HepG2 (cell line): ENCODE measurements at regions not wholly inside any gene's neighbourhood (a gene's known extent, or its start where the extent isn't known, plus 50 kb on each side); places are given as distances from the start of the nearest gene placed in this dataset.

Source experiments
- ATAC-seq: fragments of 200-7000 bp; cut with Tn5 transposase; 3 replicates; pipeline ENCODE4 v1.9.1; 2020; ENCODE audit warnings: mild to moderate bottlenecking, moderate library complexity
- BruUV-seq: library from RNA; stranded (reverse); fragments of 400-500 nt; replicated peaks from 2 replicates; lab custom pipeline; 2021; lab: Mats Ljungman, UMichigan
- CTCF ChIA-PET: fragments of 300-600 bp; formaldehyde crosslinking; extraction: SDS; loops from one replicate; lab custom pipeline; 2021; ENCODE audit warnings: low total read pairs, inconsistent platforms, low intra/inter-chr PET ratio; lab: Yijun Ruan, JAX
- POLR2A ChIA-PET: fragments of 350-600 bp; sonication (Branson Sonifier 250); formaldehyde crosslinking; loops from one replicate; lab custom pipeline; 2020; ENCODE audit warnings: antibody characterized with exemption, inconsistent platforms; lab: Yijun Ruan, JAX
- DNase-seq: peaks from one replicate; pipeline ENCODE4 v3.0.0-alpha.2; 2015; ENCODE audit warnings: low spot score
- FAIRE-seq: peaks from 3 replicates; lab custom pipeline; 2011; peaks lifted over from hg19 to GRCh38; lab: Jason Lieb, UNC
- H2AFZ ChIP-seq: one replicate; pipeline ENCODE4 v1.6.1; 2011; ENCODE audit warnings: low read length, inconsistent platforms
- H3K27ac ChIP-seq: fragments of 300-600 bp; 3 replicates; pipeline ENCODE4 v1.8.0; 2011; ENCODE audit warnings: mixed run types, mild to moderate bottlenecking, mixed read lengths, low read length, inconsistent platforms; ENCODE audit not compliant: insufficient read depth; ENCODE audit errors: extremely low read length
- H3K27me3 ChIP-seq, 2 experiments: fragments of 200-600 bp in 1 of 2; 2 replicates in 1 of 2; 3 replicates in 1 of 2; pipeline versions ENCODE4 v1.6.0 to v1.8.0; 2011; ENCODE audit warnings: low read length in 2 of 2, mild to moderate bottlenecking in 2 of 2, moderate library complexity in 2 of 2, inconsistent platforms in 1 of 2; ENCODE audit not compliant: insufficient read depth in 2 of 2, control insufficient read depth in 1 of 2
- H3K36me3 ChIP-seq, 2 experiments: fragments of 200-600 bp in 1 of 2; replicated peaks in 1 of 2; 2 replicates in 1 of 2; 3 replicates in 1 of 2; pipeline versions ENCODE4 v1.5.1 to v1.8.0; 2011; ENCODE audit warnings: low read length in 2 of 2, inconsistent platforms in 1 of 2; ENCODE audit not compliant: insufficient read depth in 2 of 2, control insufficient read depth in 1 of 2
- H3K4me1 ChIP-seq: 2 replicates; pipeline ENCODE4 v1.5.1; 2012; ENCODE audit warnings: low read length, inconsistent platforms; ENCODE audit not compliant: insufficient read depth
- H3K4me2 ChIP-seq: 2 replicates; pipeline ENCODE4 v1.6.0; 2011; ENCODE audit warnings: low read depth, low read length, inconsistent platforms
- H3K4me3 ChIP-seq, 3 experiments: fragments of 200-600 bp in 1 of 3; sonication (generic), shearing (Covaris generic) in 1 of 3; replicated peaks in 1 of 3; 2 replicates each; pipeline ENCODE4 v1.5.1; 2011 to 2016; ENCODE audit warnings: low read length in 3 of 3, inconsistent platforms in 2 of 3, low read depth in 2 of 3, mild to moderate bottlenecking in 2 of 3, control low read depth in 1 of 3, mixed read lengths in 1 of 3; ENCODE audit not compliant: insufficient read depth in 1 of 3
- H3K79me2 ChIP-seq: one replicate; pipeline ENCODE4 v1.6.1; 2011; ENCODE audit warnings: low read length, inconsistent platforms; ENCODE audit not compliant: insufficient read depth
- H3K9ac ChIP-seq: 2 replicates; pipeline ENCODE4 v1.6.0; 2011; ENCODE audit warnings: mild to moderate bottlenecking, low read depth, low read length, inconsistent platforms; ENCODE audit not compliant: insufficient read depth
- H3K9me3 ChIP-seq: 2 replicates; pipeline ENCODE4 v1.5.1; 2012; ENCODE audit warnings: mild to moderate bottlenecking, low read length
- H4K20me1 ChIP-seq: 2 replicates; pipeline ENCODE4 v1.6.0; 2011; ENCODE audit warnings: inconsistent platforms, mild to moderate bottlenecking, low read length, moderate library complexity; ENCODE audit not compliant: insufficient read depth
- EED ChIP-seq: sonication (generic); formaldehyde crosslinking; IDR thresholded peaks from 2 replicates; pipeline ENCODE4 v1.5.0; 2020; ENCODE audit warnings: mild to moderate bottlenecking, missing genetic modification reagents
- FOXP4 ChIP-seq: sonication (generic); formaldehyde crosslinking; IDR thresholded peaks from 2 replicates; pipeline ENCODE4 v1.4.0; 2020; ENCODE audit warnings: missing genetic modification reagents
- GLI4 ChIP-seq: sonication (generic); formaldehyde crosslinking; IDR thresholded peaks from 2 replicates; pipeline ENCODE4 v1.5.1; 2020; ENCODE audit warnings: missing genetic modification reagents, mild to moderate bottlenecking, moderate library complexity, borderline replicate concordance
- KDM4B ChIP-seq: sonication (generic); formaldehyde crosslinking; IDR thresholded peaks from 2 replicates; pipeline ENCODE4 v1.4.0; 2020; ENCODE audit warnings: missing genetic modification reagents
- PREB ChIP-seq: sonication (generic); formaldehyde crosslinking; IDR thresholded peaks from 2 replicates; pipeline ENCODE4 v1.4.0; 2020; ENCODE audit warnings: missing genetic modification reagents
- SIX1 ChIP-seq: sonication (generic); formaldehyde crosslinking; IDR thresholded peaks from 2 replicates; pipeline ENCODE4 v1.4.0; 2020; ENCODE audit warnings: missing genetic modification reagents, borderline replicate concordance
- SRSF1 ChIP-seq: fragments of 200-400 bp; formaldehyde crosslinking; optimal IDR thresholded peaks from 2 replicates; pipeline ENCODE3; 2017; ENCODE audit warnings: mild to moderate bottlenecking, low read depth, low read length, moderate library complexity
- TFDP2 ChIP-seq: sonication (generic); formaldehyde crosslinking; IDR thresholded peaks from 2 replicates; pipeline ENCODE4 v1.4.0; 2020; ENCODE audit warnings: missing genetic modification reagents
- ZBTB44 ChIP-seq: sonication (generic); formaldehyde crosslinking; IDR thresholded peaks from 2 replicates; pipeline ENCODE4 v1.4.0; 2020; ENCODE audit warnings: missing genetic modification reagents
- ZFP82 ChIP-seq: sonication (generic); formaldehyde crosslinking; IDR thresholded peaks from 2 replicates; pipeline ENCODE4 v1.5.1; 2020; ENCODE audit warnings: mild to moderate bottlenecking, missing genetic modification reagents, borderline replicate concordance
- ZNF251 ChIP-seq: sonication (generic); formaldehyde crosslinking; IDR thresholded peaks from 2 replicates; pipeline ENCODE4 v1.9.0; 2021; ENCODE audit warnings: mild to moderate bottlenecking, missing genetic modification reagents
- ZNF282 ChIP-seq: fragments of 450-650 bp; IDR thresholded peaks from 2 replicates; pipeline ENCODE4 v1.6.1; 2018; ENCODE audit not compliant: partially characterized antibody
- ZNF414 ChIP-seq: sonication (generic); formaldehyde crosslinking; IDR thresholded peaks from 2 replicates; pipeline ENCODE4 v1.5.0; 2020; ENCODE audit warnings: missing genetic modification reagents
- ZNF784 ChIP-seq: sonication (generic); formaldehyde crosslinking; IDR thresholded peaks from 2 replicates; pipeline ENCODE4 v1.5.1; 2020; ENCODE audit warnings: missing genetic modification reagents, mild to moderate bottlenecking, borderline replicate concordance
- ZZZ3 ChIP-seq: sonication (generic); formaldehyde crosslinking; IDR thresholded peaks from 2 replicates; pipeline ENCODE4 v1.4.0; 2020; ENCODE audit warnings: missing genetic modification reagents, mild to moderate bottlenecking, borderline replicate concordance
- WGBS: methylation state at CpG from one replicate; pipeline ENCODE4 v1.1.6; 2017; ENCODE audit warnings: low lambda C conversion rate; 5-methylcytosine and 5-hydroxymethylcytosine counted together
- in situ Hi-C: cut with HindIII; loops from 2 replicates; pipeline ENCODE4 v1.10.0; 2017; ENCODE audit warnings: low pct_unique_long_range_greater_than_20kb; ENCODE audit not compliant: extremely low pct_ligation_motif_present
- intact Hi-C: fragments of 100-400 bp; cut with micrococcal nuclease; formaldehyde crosslinking; loops from one replicate; pipeline ENCODE4 v1.10.0; 2022; ENCODE audit not compliant: unreplicated experiment

- TF ChIP-seq ZNF414 (CRISPR knock-in tag) (no peak), SRSF1 (no peak), EED (CRISPR knock-in tag) (no peak)
Measured at GRCh38 chr5:98639274-98639673, 134.2 kb upstream of the RGMB start (continued).

GRCh38 chr5:98641671-98642070 lies 131.8 kb upstream of the RGMB start:
- Histone ChIP-seq H3K9me3 (no peaks in the 10 kb centered on the region), H3K79me2 (no peaks in the 10 kb centered on the region), H3K4me3 (no peak overlapping the region), H3K4me1 (no peaks in the 10 kb centered on the region), H3K36me3 (no peaks in the 10 kb centered on the region), H4K20me1 (no peaks in the 10 kb centered on the region), H3K9ac (no peak overlapping the region), H2AFZ (no peak overlapping the region), H3K4me2 (no peak overlapping the region), H3K27me3 (no peaks in the 10 kb centered on the region), H3K27ac (no peak overlapping the region)
- DNase-seq (no peak), ATAC-seq (no peak), FAIRE-seq (no peak)
- POLR2A ChIA-PET = no interaction called here
- in situ Hi-C loops (no loop called here), intact Hi-C loops (no loop called here)
- 0% methylated on average over 1 of the region's 1 CpG for WGBS
- no TSS peak for BruUV-seq
- CTCF ChIA-PET = no interaction called here
- TF ChIP-seq ZFP82 (no peak), TFDP2 (no peak), ZNF282 (no peak), ZNF784 (CRISPR knock-in tag) (no peak), FOXP4 (CRISPR knock-in tag) (no peak), GLI4 (CRISPR knock-in tag) (no peak), ZNF251 (no peak), ZZZ3 (CRISPR knock-in tag) (no peak), ZBTB44 (CRISPR knock-in tag) (no peak), SIX1 (CRISPR knock-in tag) (no peak), KDM4B (CRISPR knock-in tag) (no peak), PREB (CRISPR knock-in tag) (no peak)
